HEK293T (cell line): ENCODE measurements at regions not wholly inside any gene's neighbourhood (a gene's known extent, or its start where the extent isn't known, plus 50 kb on each side); places are given as distances from the start of the nearest gene placed in this dataset.

ENCODE experiments used
- FOXA1 ChIP-seq: fragments of 450-650 bp; IDR thresholded peaks from 2 replicates; pipeline ENCODE4 v1.6.1; 2016; ENCODE audit warnings: mild to moderate bottlenecking
- SP1 ChIP-seq: fragments of 450-650 bp; IDR thresholded peaks from 2 replicates; pipeline ENCODE4 v1.6.1; 2017

- TF ChIP-seq FOXA1, result no peak
- no peak for TF ChIP-seq SP1
Observed at GRCh38 chr3:61445924-61446323, 115.4 kb upstream of the PTPRG start.
